Fibroblast of the aortic adventitia (primary cell): ENCODE measurements at regions not wholly inside any gene's neighbourhood (a gene's known extent, or its start where the extent isn't known, plus 50 kb on each side); places are given as distances from the start of the nearest gene placed in this dataset.

Experiments
- DNase-seq: peaks from one replicate; pipeline ENCODE4 v3.0.0-alpha.2; 2010; ENCODE audit warnings: low read depth
- H3K4me3 ChIP-seq: 2 replicates; pipeline ENCODE4 v1.5.1; 2011; ENCODE audit warnings: low read depth, mild to moderate bottlenecking, control low read depth, low read length, moderate library complexity
- TF ChIP-seq, protein P1 (sequence below): IDR thresholded peaks from 2 replicates; pipeline ENCODE4 v1.5.1; 2011; ENCODE audit warnings: mild to moderate bottlenecking, low read length, control low read depth, inconsistent platforms; ENCODE audit not compliant: insufficient read depth

DNA sequence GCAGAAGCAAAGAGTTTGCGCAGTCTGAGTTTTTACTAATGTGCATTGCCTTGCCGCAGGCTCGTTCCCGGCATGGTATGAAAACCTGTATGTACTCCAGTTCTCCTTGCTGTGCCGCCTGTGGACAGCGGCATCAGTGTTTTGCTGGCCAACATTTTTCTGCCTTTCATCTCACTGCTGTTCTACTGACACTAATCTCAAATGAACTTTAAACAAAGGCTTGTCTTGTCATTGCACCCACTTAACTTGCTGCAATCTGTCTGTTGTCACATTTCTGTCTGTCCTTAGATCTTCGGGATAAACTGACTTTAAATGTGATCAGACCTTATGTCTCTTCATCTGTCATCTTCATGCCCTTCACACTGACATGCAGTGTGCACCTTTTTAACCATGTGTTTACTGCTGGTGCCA lies 71.7 kb upstream of the ZNRF2 start:
- TF ChIP-seq, protein P1, sequence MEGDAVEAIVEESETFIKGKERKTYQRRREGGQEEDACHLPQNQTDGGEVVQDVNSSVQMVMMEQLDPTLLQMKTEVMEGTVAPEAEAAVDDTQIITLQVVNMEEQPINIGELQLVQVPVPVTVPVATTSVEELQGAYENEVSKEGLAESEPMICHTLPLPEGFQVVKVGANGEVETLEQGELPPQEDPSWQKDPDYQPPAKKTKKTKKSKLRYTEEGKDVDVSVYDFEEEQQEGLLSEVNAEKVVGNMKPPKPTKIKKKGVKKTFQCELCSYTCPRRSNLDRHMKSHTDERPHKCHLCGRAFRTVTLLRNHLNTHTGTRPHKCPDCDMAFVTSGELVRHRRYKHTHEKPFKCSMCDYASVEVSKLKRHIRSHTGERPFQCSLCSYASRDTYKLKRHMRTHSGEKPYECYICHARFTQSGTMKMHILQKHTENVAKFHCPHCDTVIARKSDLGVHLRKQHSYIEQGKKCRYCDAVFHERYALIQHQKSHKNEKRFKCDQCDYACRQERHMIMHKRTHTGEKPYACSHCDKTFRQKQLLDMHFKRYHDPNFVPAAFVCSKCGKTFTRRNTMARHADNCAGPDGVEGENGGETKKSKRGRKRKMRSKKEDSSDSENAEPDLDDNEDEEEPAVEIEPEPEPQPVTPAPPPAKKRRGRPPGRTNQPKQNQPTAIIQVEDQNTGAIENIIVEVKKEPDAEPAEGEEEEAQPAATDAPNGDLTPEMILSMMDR: no peak
- no peak overlapping the region for H3K4me3 ChIP-seq
- no peak for DNase-seq

DNA sequence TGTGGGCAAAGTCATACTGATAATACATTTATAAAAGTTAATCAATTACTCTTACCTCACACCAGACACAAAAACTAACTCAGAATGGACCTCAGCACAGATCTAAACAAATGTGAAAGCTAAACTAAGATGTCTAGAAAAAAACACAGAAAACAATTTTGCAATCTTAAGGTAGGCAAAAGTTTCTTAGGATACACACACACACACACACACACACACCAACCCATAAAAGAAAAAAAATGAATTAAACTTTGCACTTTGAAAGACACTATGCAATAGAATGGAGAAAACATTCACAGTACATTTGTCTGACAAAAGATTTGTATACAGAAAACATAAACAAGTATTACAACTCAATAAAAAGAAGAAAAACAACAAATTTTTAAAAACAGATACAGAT lies 70.8 kb upstream of the ZNRF2 start:
- TF ChIP-seq, protein P1: no peak
- H3K4me3 ChIP-seq: no peak overlapping the region
- DNase-seq: no peak

DNA sequence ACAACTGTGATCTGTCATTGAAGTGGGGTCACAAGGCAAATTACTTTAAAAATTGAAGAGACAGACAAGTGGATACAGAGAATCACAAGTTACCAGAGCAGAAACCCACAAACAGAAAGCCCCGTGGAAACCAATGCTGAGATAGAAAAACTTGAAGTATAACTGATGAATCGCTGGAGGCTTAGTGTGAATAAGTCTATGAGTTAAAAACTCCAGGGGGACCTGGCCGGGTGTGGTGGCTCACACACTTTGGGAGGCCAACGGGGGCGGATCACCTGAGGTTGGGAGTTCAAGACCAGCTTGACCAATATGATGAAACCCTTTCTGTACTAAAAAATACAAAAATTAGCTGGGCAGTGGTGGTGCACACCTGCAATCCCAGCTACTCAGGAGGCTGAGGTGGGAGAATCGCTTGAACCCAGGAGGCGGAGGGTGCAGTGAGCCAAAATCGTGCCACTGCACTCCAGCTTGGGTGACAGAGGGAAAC lies 69.7 kb upstream of the ZNRF2 start:
- TF ChIP-seq, protein P1: no peak
- no peak overlapping the region for H3K4me3 ChIP-seq
- DNase-seq: no peak

DNA sequence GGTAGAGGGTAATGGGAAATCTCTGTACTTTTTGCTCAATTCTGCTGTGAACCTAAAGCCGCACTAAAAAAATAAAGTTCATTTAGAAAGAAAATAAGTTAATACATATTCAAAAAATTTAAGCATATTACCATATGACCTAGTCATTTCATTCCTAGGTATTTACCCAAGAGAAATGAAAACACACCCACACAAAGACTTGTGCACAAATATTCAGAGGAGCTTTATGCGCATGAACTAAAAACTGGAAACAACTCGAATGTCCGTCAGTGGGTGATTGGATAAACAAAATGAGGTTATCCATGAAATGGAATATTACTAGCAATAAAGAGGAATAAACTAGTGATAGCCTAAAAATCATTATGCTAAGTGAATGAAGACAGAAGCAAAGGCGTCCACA lies 62.6 kb upstream of the ZNRF2 start:
- no peak for DNase-seq
- TF ChIP-seq, protein P1: no peak
- no peak overlapping the region for H3K4me3 ChIP-seq

DNA sequence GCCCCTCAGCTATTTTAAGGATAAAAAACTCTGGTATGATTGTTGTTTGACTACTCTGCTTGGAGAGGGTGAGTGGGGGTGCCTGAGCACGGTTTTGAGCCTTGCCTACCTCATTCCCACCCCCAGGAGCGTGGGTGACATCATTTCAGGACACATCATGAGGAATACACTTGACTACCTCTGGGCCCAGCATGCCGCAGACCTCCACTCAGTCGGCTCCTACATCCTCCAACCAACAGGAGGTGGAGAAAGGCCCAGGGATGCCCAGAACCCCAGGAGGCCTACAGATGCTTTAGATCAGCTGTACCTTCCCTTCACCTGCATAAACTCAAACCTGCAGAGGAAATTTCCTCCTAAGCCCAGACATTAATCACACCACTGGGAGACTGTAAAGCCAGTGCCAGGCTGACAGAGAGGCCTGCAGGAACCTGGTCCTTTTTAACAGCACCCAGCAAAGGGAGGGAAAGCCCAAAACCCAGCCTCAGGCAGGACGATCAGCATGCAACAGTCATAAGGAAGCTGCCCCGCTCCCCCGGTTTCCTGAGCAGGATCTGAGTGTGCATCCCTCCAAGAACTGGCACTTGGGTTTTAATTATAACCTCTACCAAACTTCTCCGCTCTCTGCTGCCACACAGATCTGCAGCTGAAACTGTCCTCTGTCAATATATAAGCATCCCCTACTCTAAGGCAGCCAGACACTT lies 61.7 kb upstream of the ZNRF2 start:
- TF ChIP-seq, protein P1: no peak
- H3K4me3 ChIP-seq: no peak overlapping the region

DNA sequence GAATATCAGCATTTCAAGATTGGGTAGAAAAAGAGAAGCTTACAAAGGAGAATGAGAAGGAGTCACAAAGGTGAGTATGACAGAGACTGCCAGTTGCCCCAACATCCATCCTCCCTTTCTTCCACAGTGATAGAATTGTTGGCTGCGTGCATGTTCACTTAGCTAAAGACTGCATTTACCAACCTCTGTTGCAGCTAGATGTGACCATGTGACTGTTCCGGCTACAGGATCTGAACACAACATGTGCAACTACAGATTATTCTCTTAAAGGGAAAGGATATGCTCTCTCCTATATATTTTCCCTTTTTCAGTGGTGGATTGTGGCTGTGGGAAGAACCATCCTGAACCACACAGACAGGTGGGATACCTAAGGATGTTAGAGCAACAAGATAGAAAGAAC lies 60.5 kb upstream of the ZNRF2 start:
- no peak overlapping the region for H3K4me3 ChIP-seq
- TF ChIP-seq, protein P1: no peak

More for the DNA sequence above, 61.7 kb upstream of the ZNRF2 start:
- no peak for DNase-seq

More for the DNA sequence above, 60.5 kb upstream of the ZNRF2 start:
- no peak for DNase-seq
